BLaER1 treated with 17β-estradiol and CSF1 and Interleukin-3, amounts not matched to agents 10 nM and 100 nM (cell line): ENCODE measurements at regions not wholly inside any gene's neighbourhood (a gene's known extent, or its start where the extent isn't known, plus 50 kb on each side); places are given as distances from the start of the nearest gene placed in this dataset.

Experiments used
- H3K27ac ChIP-seq, 11 experiments: shearing (Covaris generic); formaldehyde crosslinking; 2 replicates each; pipeline ENCODE4 v1.8.1; 2022
- H3K27me3 ChIP-seq, 11 experiments: shearing (Covaris generic); formaldehyde crosslinking; 2 replicates each; pipeline ENCODE4 v1.8.1; 2022
- H3K36me3 ChIP-seq, 11 experiments: shearing (Covaris generic); formaldehyde crosslinking; 2 replicates each; pipeline ENCODE4 v1.8.1; 2022
- H3K4me1 ChIP-seq, 10 experiments: shearing (Covaris generic); formaldehyde crosslinking; 2 replicates each; pipeline ENCODE4 v1.8.1; 2022
- H3K4me2 ChIP-seq, 11 experiments: shearing (Covaris generic); formaldehyde crosslinking; 2 replicates each; pipeline ENCODE4 v1.8.1; 2022
- H3K4me3 ChIP-seq, 10 experiments: shearing (Covaris generic); formaldehyde crosslinking; 2 replicates each; pipeline ENCODE4 v1.8.1; 2022
- H3K9ac ChIP-seq, 11 experiments: shearing (Covaris generic); formaldehyde crosslinking; 2 replicates each; pipeline ENCODE4 v1.8.1; 2022
- H3K9me3 ChIP-seq, 11 experiments: shearing (Covaris generic); formaldehyde crosslinking; replicated peaks in 1 of 11; 2 replicates each; pipeline ENCODE4 v1.8.1; 2022
- H4K20me1 ChIP-seq, 11 experiments: shearing (Covaris generic); formaldehyde crosslinking; 2 replicates each; pipeline ENCODE4 v1.8.1; 2022
- Cebpa-rat ChIP-seq, 11 experiments: shearing (Covaris generic); IDR thresholded peaks; 2 replicates each; pipeline ENCODE4 v1.8.1; 2022

- Histone ChIP-seq H3K4me3 (no peak overlapping the region), H3K27me3 (no peaks in the 10 kb centered on the region), H3K36me3 (peaks cover 0 to 29% (median 6%) of the 10 kb centered on the region in 11 experiments; a peak in 11 of 22 replicates), H3K9ac (no peak overlapping the region), H3K4me1 (peaks cover 14 to 66% (median 27%) of the 10 kb centered on the region in 10 experiments), H3K27ac (0 out of 22 replicates have a peak overlapping the region, but pooled peaks of 1 of the 11 experiments have one; percentile 22), H4K20me1 (peaks cover 0 to 32% (median 9%) of the 10 kb centered on the region in 11 experiments; a peak in 9 of 22 replicates), H3K9me3 (no peaks in the 10 kb centered on the region; a peak in 1 of 22 replicates), H3K4me2 (peak overlapping the region in 5 of 11 experiments; percentile 6 to 39 (median 34); a peak in 9 of 22 replicates)
- no peak for TF ChIP-seq Cebpa-rat (IDR thresholded peaks at IDR 0.05)
These were observed 372.6 kb downstream of the UTRN start for GRCh38 chr6:144657691-144658090.

- Histone ChIP-seq H3K36me3 (peaks cover 0 to 30% (median 5%) of the 10 kb centered on the region in 11 experiments; a peak in 9 of 22 replicates), H3K4me2 (peak overlapping the region; percentile 3 to 84 (median 27); a peak in 15 of 22 replicates), H3K9ac (peak overlapping the region in 4 of 11 experiments; percentile 3 to 45 (median 21); a peak in 5 of 22 replicates), H3K4me3 (0 out of 20 replicates have a peak overlapping the region, but pooled peaks of 2 of the 10 experiments have one; percentile 11 to 17), H3K9me3 (no peaks in the 10 kb centered on the region; a peak in 1 of 22 replicates), H3K27me3 (no peaks in the 10 kb centered on the region), H3K27ac (peak overlapping the region in 5 of 11 experiments; percentile 36 to 67 (median 53); a peak in 9 of 22 replicates), H4K20me1 (peaks cover 0 to 37% (median 9%) of the 10 kb centered on the region in 11 experiments; a peak in 9 of 22 replicates), H3K4me1 (peaks cover 14 to 67% (median 24%) of the 10 kb centered on the region in 10 experiments)
- TF ChIP-seq Cebpa-rat (IDR thresholded peaks at IDR 0.05) = no peak
These were observed 374.4 kb downstream of the UTRN start for GRCh38 chr6:144659202-144660182.

- no peak for TF ChIP-seq Cebpa-rat (IDR thresholded peaks at IDR 0.05)
- peaks cover 0 to 37% (median 9%) of the 10 kb centered on the region in 11 experiments; a peak in 9 of 22 replicates for H4K20me1 ChIP-seq
- no peaks in the 10 kb centered on the region for H3K9me3 ChIP-seq
- H3K9ac ChIP-seq = peak overlapping the region in 1 of 11 experiments; percentile 6; a peak in 1 of 22 replicates
- peak overlapping the region in 2 of 11 experiments; percentile 76 to 84; a peak in 4 of 22 replicates for H3K4me2 ChIP-seq
- H3K27me3 ChIP-seq = no peaks in the 10 kb centered on the region
- H3K27ac ChIP-seq = 0 out of 22 replicates have a peak overlapping the region, but pooled peaks of 1 of the 11 experiments have one; percentile 4
- H3K4me1 ChIP-seq = peaks cover 14 to 69% (median 26%) of the 10 kb centered on the region in 10 experiments
- peaks cover 0 to 30% (median 5%) of the 10 kb centered on the region in 11 experiments; a peak in 10 of 22 replicates for H3K36me3 ChIP-seq
- peak overlapping the region in 2 of 10 experiments; percentile 11 to 17; a peak in 3 of 20 replicates for H3K4me3 ChIP-seq
These were observed 375.5 kb downstream of the UTRN start for GRCh38 chr6:144660561-144661115.

GRCh38 chr6:144661116-144661806 is 376.1 kb downstream of the UTRN start:
- H3K4me3 ChIP-seq = peak overlapping the region in 2 of 10 experiments; percentile 11 to 17; a peak in 3 of 20 replicates
- H3K4me2 ChIP-seq = peak overlapping the region in 2 of 11 experiments; percentile 76 to 84; a peak in 4 of 22 replicates
- H3K27me3 ChIP-seq = no peaks in the 10 kb centered on the region
- H3K36me3 ChIP-seq = peaks cover 0 to 30% (median 7%) of the 10 kb centered on the region in 11 experiments; a peak in 9 of 22 replicates
- no peak overlapping the region for H3K27ac ChIP-seq
- H3K4me1 ChIP-seq = peaks cover 20 to 75% (median 32%) of the 10 kb centered on the region in 10 experiments
- no peak for TF ChIP-seq Cebpa-rat (IDR thresholded peaks at IDR 0.05)
- H3K9me3 ChIP-seq = no peaks in the 10 kb centered on the region
- H3K9ac ChIP-seq = 0 out of 22 replicates have a peak overlapping the region, but pooled peaks of 1 of the 11 experiments have one; percentile 6
- peaks cover 0 to 44% (median 14%) of the 10 kb centered on the region in 11 experiments; a peak in 9 of 22 replicates for H4K20me1 ChIP-seq

- peaks cover 0 to 59% (median 14%) of the 10 kb centered on the region in 11 experiments; a peak in 9 of 22 replicates for H4K20me1 ChIP-seq
These were observed 377.8 kb downstream of the UTRN start for GRCh38 chr6:144662812-144663365.

GRCh38 chr6:144664281-144664680 is 379.1 kb downstream of the UTRN start:
- no peak overlapping the region for H3K4me2 ChIP-seq
- no peaks in the 10 kb centered on the region for H3K27me3 ChIP-seq
- H3K36me3 ChIP-seq = peaks cover 0 to 30% (median 7%) of the 10 kb centered on the region in 11 experiments; a peak in 9 of 22 replicates
- H3K27ac ChIP-seq = no peak overlapping the region
- no peak overlapping the region for H3K4me3 ChIP-seq
- peaks cover 0 to 5% (median 0%) of the 10 kb centered on the region in 11 experiments; a peak in 4 of 22 replicates for H3K9me3 ChIP-seq
- peaks cover 0 to 54% (median 11%) of the 10 kb centered on the region in 11 experiments; a peak in 9 of 22 replicates for H4K20me1 ChIP-seq
- no peak overlapping the region for H3K9ac ChIP-seq
- TF ChIP-seq Cebpa-rat (IDR thresholded peaks at IDR 0.05) = no peak
- H3K4me1 ChIP-seq = peaks cover 21 to 84% (median 32%) of the 10 kb centered on the region in 10 experiments

More at GRCh38 chr6:144662812-144663365, 377.8 kb downstream of the UTRN start:
- no peaks in the 10 kb centered on the region for H3K27me3 ChIP-seq
- no peak overlapping the region for H3K9ac ChIP-seq
- no peaks in the 10 kb centered on the region for H3K9me3 ChIP-seq
- no peak for TF ChIP-seq Cebpa-rat (IDR thresholded peaks at IDR 0.05)
- H3K36me3 ChIP-seq = peaks cover 0 to 30% (median 7%) of the 10 kb centered on the region in 11 experiments; a peak in 9 of 22 replicates
- H3K27ac ChIP-seq = no peak overlapping the region
- H3K4me3 ChIP-seq = no peak overlapping the region
- H3K4me1 ChIP-seq = peaks cover 29 to 88% (median 41%) of the 10 kb centered on the region in 10 experiments
- peak overlapping the region in 2 of 11 experiments; percentile 7 to 33; a peak in 3 of 22 replicates for H3K4me2 ChIP-seq

GRCh38 chr6:144664947-144665346 is 379.8 kb downstream of the UTRN start:
- H4K20me1 ChIP-seq = peaks cover 0 to 49% (median 5%) of the 10 kb centered on the region in 11 experiments; a peak in 7 of 22 replicates
- no peak overlapping the region for H3K9ac ChIP-seq
- peaks cover 19 to 77% (median 26%) of the 10 kb centered on the region in 10 experiments; a peak in 19 of 20 replicates for H3K4me1 ChIP-seq
- H3K36me3 ChIP-seq = peaks cover 0 to 31% (median 7%) of the 10 kb centered on the region in 11 experiments; a peak in 10 of 22 replicates
- H3K27ac ChIP-seq = no peak overlapping the region
- peaks cover 5 to 10% (median 6%) of the 10 kb centered on the region in 11 experiments; a peak in 21 of 22 replicates for H3K9me3 ChIP-seq
- TF ChIP-seq Cebpa-rat (IDR thresholded peaks at IDR 0.05) = no peak
- H3K4me2 ChIP-seq = peak overlapping the region in 2 of 11 experiments; percentile 29 to 39; a peak in 2 of 22 replicates
- H3K27me3 ChIP-seq = no peaks in the 10 kb centered on the region
- no peak overlapping the region for H3K4me3 ChIP-seq
